ENCODE measurements at regions not wholly inside any gene's neighbourhood (a gene's known extent, or its start where the extent isn't known, plus 50 kb on each side); places are given as distances from the start of the nearest gene placed in this dataset.

DNA sequence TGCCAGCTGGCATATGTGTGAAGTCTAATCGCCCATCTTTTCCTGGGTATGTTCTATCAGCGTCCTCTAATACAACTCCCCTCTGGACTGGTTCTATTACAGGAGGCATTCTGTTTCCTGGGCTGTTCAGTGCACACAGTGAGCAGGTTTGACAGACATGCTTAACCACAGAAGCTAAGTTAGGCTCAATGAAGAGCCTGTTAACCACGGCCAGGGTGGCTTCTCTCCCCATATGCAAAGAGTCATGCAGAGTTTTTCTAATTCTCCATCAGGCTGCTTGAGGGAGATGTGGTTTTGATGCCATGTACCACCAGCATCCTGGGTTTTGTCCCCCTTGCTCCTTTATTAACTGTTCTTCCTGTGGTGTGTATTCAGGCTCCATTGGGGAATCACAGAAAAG lies 57.2 kb upstream of the ALOX12 start:
- DNase-seq (ENCODE audit: low read depth in 3 of 3, low spot score in 2 of 3): no peak

DNA sequence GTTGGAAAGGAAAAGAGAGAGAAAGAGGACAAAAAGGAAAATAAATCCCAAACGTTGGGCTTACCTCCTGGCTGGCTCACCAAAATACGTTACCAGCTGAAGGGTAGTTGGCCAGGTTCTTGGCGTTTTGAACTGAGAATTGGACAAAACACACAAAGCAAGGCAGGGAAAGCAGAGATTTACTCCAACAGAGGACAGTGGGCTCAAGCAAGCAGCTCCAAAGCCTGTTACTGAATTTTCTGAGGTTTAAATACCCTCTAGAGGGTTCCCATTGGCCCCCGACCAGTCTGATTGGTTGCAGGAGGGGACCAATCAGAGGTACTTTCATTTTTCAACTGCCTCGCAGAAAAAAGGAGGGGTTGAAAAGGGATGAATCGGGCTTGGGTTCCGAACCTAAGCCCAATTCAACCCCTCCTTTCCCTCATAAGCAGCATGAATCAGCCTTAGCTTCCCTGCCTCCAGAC lies 55.6 kb upstream of the ALOX12 start:
- DNase-seq (ENCODE audit: low read depth in 3 of 3, low spot score in 2 of 3): no peak

DNA sequence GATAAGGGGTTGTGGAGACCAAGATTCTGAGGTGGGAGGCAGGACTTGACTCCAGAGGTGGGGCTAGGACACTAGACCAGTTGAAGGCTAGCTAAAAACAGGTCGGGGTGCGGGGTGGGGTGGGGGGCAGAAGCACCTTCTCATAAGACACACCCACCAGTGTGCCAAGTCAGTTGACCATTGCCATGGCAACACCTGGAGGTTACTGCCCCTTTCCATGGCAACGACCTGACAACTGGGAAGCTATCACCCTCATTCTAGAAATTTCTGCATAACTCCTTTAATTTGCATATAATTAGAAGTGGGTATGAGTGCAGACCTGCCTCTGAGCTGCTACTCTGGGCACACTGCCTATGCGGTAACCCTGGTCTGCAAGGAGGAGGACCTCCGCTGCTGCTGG lies 53.9 kb upstream of the ALOX12 start:
- DNase-seq (ENCODE audit: low read depth in 3 of 3, low spot score in 2 of 3): no peak

DNA sequence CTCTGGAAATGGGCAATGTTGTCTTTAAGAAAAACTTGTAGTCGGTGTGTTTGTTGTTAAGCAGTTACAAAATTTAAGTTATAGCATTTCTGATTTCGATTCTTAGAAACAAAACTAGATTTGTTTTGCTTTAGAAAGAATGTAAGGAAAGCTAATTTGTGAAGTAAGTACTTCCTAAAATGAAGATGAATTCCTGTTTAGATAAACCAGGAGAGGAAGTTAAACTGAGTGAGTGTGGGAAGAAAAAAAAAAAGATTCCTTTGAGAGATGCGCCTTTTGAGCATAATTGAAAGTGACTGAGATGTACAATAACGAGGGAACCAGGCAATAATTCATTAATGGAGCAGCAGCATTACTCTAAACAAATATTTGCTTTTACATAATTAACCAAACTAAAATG lies 52.4 kb upstream of the ALOX12 start:
- DNase-seq (ENCODE audit: low read depth in 3 of 3, low spot score in 2 of 3): no peak

Measured in right renal cortex interstitium (tissue), 3 donors.